Mucosa of rectum (tissue), 2 donors: ENCODE measurements at regions not wholly inside any gene's neighbourhood (a gene's known extent, or its start where the extent isn't known, plus 50 kb on each side); places are given as distances from the start of the nearest gene placed in this dataset.
"Not testable (repeated sequence)": the region's sequence is repeated elsewhere in the genome, so short reads cannot be mapped to it uniquely, and the experiment has no call there.

Experiments
- H3K27ac ChIP-seq, 2 donors: one replicate each; pipeline ENCODE4 v1.7.0; 2013; ENCODE audit warnings: inconsistent platforms in 2 of 2, low read depth in 2 of 2, low read length in 2 of 2
- H3K27me3 ChIP-seq, 2 donors: one replicate each; pipeline ENCODE4 v1.7.0; 2013; ENCODE audit warnings: low read length in 2 of 2; ENCODE audit not compliant: control insufficient read depth in 2 of 2, insufficient read depth in 2 of 2
- H3K36me3 ChIP-seq, 2 donors: one replicate each; pipeline ENCODE4 v1.7.0; 2013; ENCODE audit warnings: low read length in 2 of 2; ENCODE audit not compliant: control insufficient read depth in 2 of 2, insufficient read depth in 2 of 2
- H3K4me1 ChIP-seq, 2 donors: one replicate each; pipeline ENCODE4 v1.7.0; 2013; ENCODE audit warnings: low read length in 2 of 2, mild to moderate bottlenecking in 1 of 2; ENCODE audit not compliant: control insufficient read depth in 2 of 2, insufficient read depth in 2 of 2
- H3K4me3 ChIP-seq, 2 donors: one replicate each; pipeline ENCODE4 v1.7.0; 2013; ENCODE audit warnings: low read length in 2 of 2
- H3K9ac ChIP-seq, 2 donors: one replicate each; pipeline ENCODE4 v1.7.0; 2013; ENCODE audit warnings: low read length in 2 of 2, low read depth in 1 of 2, mild to moderate bottlenecking in 1 of 2
- H3K9me3 ChIP-seq, 2 donors: one replicate each; pipeline ENCODE4 v1.7.0; 2013; ENCODE audit warnings: low read length in 2 of 2; ENCODE audit not compliant: control insufficient read depth in 2 of 2
- donor health status: healthy.
- donor health status: Normal muscosa, but diverticular disease.

GRCh38 chrX:66863721-66864120, 224.8 kb upstream of the EDA2R start:
- no peak overlapping the region for H3K4me3 ChIP-seq
- H3K9me3 ChIP-seq, result no peaks in the 10 kb centered on the region
- H3K36me3 ChIP-seq, result no peaks in the 10 kb centered on the region
- no peaks in the 10 kb centered on the region for H3K4me1 ChIP-seq
- no peak overlapping the region for H3K27ac ChIP-seq
- H3K9ac ChIP-seq, result no peak overlapping the region
- peaks cover 0 to under 1% of the 10 kb centered on the region in 2 donors for H3K27me3 ChIP-seq

- Histone ChIP-seq H3K36me3 (no peaks in the 10 kb centered on the region), H3K4me3 (no peak overlapping the region), H3K9ac (no peak overlapping the region), H3K27me3 (no peaks in the 10 kb centered on the region), H3K27ac (no peak overlapping the region), H3K9me3 (peaks cover 3 to 8% of the 10 kb centered on the region in 2 donors), H3K4me1 (no peaks in the 10 kb centered on the region)
Observed at GRCh38 chrX:66833426-66833825, 194.5 kb upstream of the EDA2R start.

GRCh38 chrX:66815227-66815626, 176.3 kb upstream of the EDA2R start:
- Histone ChIP-seq H3K9me3 (no peaks in the 10 kb centered on the region), H3K9ac (no peak overlapping the region), H3K36me3 (no peaks in the 10 kb centered on the region), H3K4me1 (no peaks in the 10 kb centered on the region), H3K27me3 (no peaks in the 10 kb centered on the region), H3K27ac (no peak overlapping the region), H3K4me3 (no peak overlapping the region)

GRCh38 chrX:66794514-66794913, 155.6 kb upstream of the EDA2R start:
- not testable (repeated sequence) for H3K9me3 ChIP-seq

GRCh38 chrX:66766318-66766717, 127.4 kb upstream of the EDA2R start:
- Histone ChIP-seq H3K36me3 (no peaks in the 10 kb centered on the region), H3K27me3 (no peaks in the 10 kb centered on the region)

More at GRCh38 chrX:66794514-66794913, 155.6 kb upstream of the EDA2R start:
- H3K9ac ChIP-seq, H3K4me1 ChIP-seq, H3K4me3 ChIP-seq, H3K27ac ChIP-seq, H3K36me3 ChIP-seq, H3K27me3 ChIP-seq: not testable (repeated sequence)

GRCh38 chrX:66760651-66761050, 121.8 kb upstream of the EDA2R start:
- Histone ChIP-seq H3K9me3 (no peaks in the 10 kb centered on the region), H3K4me1 (peaks cover 0 to 3% of the 10 kb centered on the region in 2 donors), H3K27ac (no peak overlapping the region), H3K27me3 (no peaks in the 10 kb centered on the region), H3K9ac (no peak overlapping the region), H3K4me3 (no peak overlapping the region), H3K36me3 (no peaks in the 10 kb centered on the region)

More at GRCh38 chrX:66766318-66766717, 127.4 kb upstream of the EDA2R start:
- H3K9ac ChIP-seq, result no peak overlapping the region
- H3K27ac ChIP-seq, result no peak overlapping the region
- H3K4me1 ChIP-seq, result no peaks in the 10 kb centered on the region
- no peak overlapping the region for H3K4me3 ChIP-seq
- H3K9me3 ChIP-seq, result no peaks in the 10 kb centered on the region

GRCh38 chrX:66756717-66757116, 117.8 kb upstream of the EDA2R start:
- Histone ChIP-seq H3K9me3 (no peaks in the 10 kb centered on the region), H3K27ac (no peak overlapping the region), H3K9ac (no peak overlapping the region), H3K4me3 (no peak overlapping the region), H3K36me3 (no peaks in the 10 kb centered on the region), H3K4me1 (peaks cover 0 to 3% of the 10 kb centered on the region in 2 donors), H3K27me3 (no peaks in the 10 kb centered on the region)

- Histone ChIP-seq H3K9ac (no peak overlapping the region), H3K27me3 (no peaks in the 10 kb centered on the region), H3K36me3 (no peaks in the 10 kb centered on the region), H3K27ac (no peak overlapping the region), H3K9me3 (no peaks in the 10 kb centered on the region), H3K4me3 (no peak overlapping the region), H3K4me1 (no peaks in the 10 kb centered on the region)
Observed at GRCh38 chrX:66751136-66751782, 112.4 kb upstream of the EDA2R start.

- H3K27me3 ChIP-seq, H3K27ac ChIP-seq, H3K4me3 ChIP-seq, H3K36me3 ChIP-seq, H3K9ac ChIP-seq, H3K4me1 ChIP-seq, H3K9me3 ChIP-seq: not testable (repeated sequence)
Observed at GRCh38 chrX:66744519-66744918, 105.6 kb upstream of the EDA2R start.

GRCh38 chrX:66731398-66731797, 92.5 kb upstream of the EDA2R start:
- Histone ChIP-seq H3K4me1 (no peaks in the 10 kb centered on the region), H3K36me3 (no peaks in the 10 kb centered on the region), H3K9me3 (no peaks in the 10 kb centered on the region), H3K27me3 (peaks cover 0 to 4% of the 10 kb centered on the region in 2 donors), H3K27ac (no peak overlapping the region), H3K4me3 (no peak overlapping the region), H3K9ac (no peak overlapping the region)
